ENCODE measurements at regions not wholly inside any gene's neighbourhood (a gene's known extent, or its start where the extent isn't known, plus 50 kb on each side); places are given as distances from the start of the nearest gene placed in this dataset.

- Histone ChIP-seq H3K27me3 (no peaks in the 10 kb centered on the region), H3K9me3 (no peaks in the 10 kb centered on the region), H3K4me1 (peaks cover 44% of the 10 kb centered on the region), H3K27ac (no peak overlapping the region), H3K36me3 (no peaks in the 10 kb centered on the region), H3K4me3 (no peak overlapping the region)
- TF ChIP-seq CTCF (IDR thresholded peaks at IDR 0.05) = no peak
- no peak for DNase-seq
- no peak for ATAC-seq
- intact Hi-C loops (cut with DNase I) = no loop called here
Observed at GRCh38 chr14:76922584-76922983, 96.4 kb downstream of the LRRC74A start.

- H3K27ac ChIP-seq = no peak overlapping the region
- no peak for TF ChIP-seq CTCF (IDR thresholded peaks at IDR 0.05)
- intact Hi-C loops (cut with DNase I) = no loop called here
- peaks cover 44% of the 10 kb centered on the region for H3K4me1 ChIP-seq
- H3K9me3 ChIP-seq = no peaks in the 10 kb centered on the region
- H3K4me3 ChIP-seq = no peak overlapping the region
- DNase-seq = no peak
- ATAC-seq = no peak
- H3K27me3 ChIP-seq = no peaks in the 10 kb centered on the region
- H3K36me3 ChIP-seq = no peaks in the 10 kb centered on the region
Observed at GRCh38 chr14:76922092-76922491, 95.9 kb downstream of the LRRC74A start.

- Histone ChIP-seq H3K27ac (no peak overlapping the region), H3K27me3 (no peaks in the 10 kb centered on the region), H3K4me1 (peaks cover 37% of the 10 kb centered on the region), H3K9me3 (no peaks in the 10 kb centered on the region), H3K4me3 (no peak overlapping the region), H3K36me3 (no peaks in the 10 kb centered on the region)
- intact Hi-C loops (cut with DNase I) = no loop called here
- ATAC-seq (no peak), DNase-seq (no peak)
- no peak for TF ChIP-seq CTCF (IDR thresholded peaks at IDR 0.05)
Observed at GRCh38 chr14:76921088-76921399, 94.8 kb downstream of the LRRC74A start.

GRCh38 chr14:76920331-76921087 lies 94.3 kb downstream of the LRRC74A start:
- Histone ChIP-seq H3K9me3 (no peaks in the 10 kb centered on the region), H3K27me3 (no peaks in the 10 kb centered on the region), H3K4me1 (peaks cover 37% of the 10 kb centered on the region), H3K4me3 (no peak overlapping the region), H3K36me3 (no peaks in the 10 kb centered on the region), H3K27ac (peak overlapping the region; percentile 88)
- intact Hi-C loops (cut with DNase I) = no loop called here
- ATAC-seq (no peak), DNase-seq (no peak)
- no peak for TF ChIP-seq CTCF (IDR thresholded peaks at IDR 0.05)

- no peak for ATAC-seq
- DNase-seq = no peak
- no peak overlapping the region for H3K4me3 ChIP-seq
- peaks cover 37% of the 10 kb centered on the region for H3K4me1 ChIP-seq
- no peak for TF ChIP-seq CTCF (IDR thresholded peaks at IDR 0.05)
- H3K9me3 ChIP-seq = no peaks in the 10 kb centered on the region
- H3K36me3 ChIP-seq = no peaks in the 10 kb centered on the region
- no peaks in the 10 kb centered on the region for H3K27me3 ChIP-seq
- peak overlapping the region; percentile 88 for H3K27ac ChIP-seq
- intact Hi-C loops (cut with DNase I) = loop anchor here (10.0 kb wide), 1 partner anchor 105 kb away; the partner anchor contains the start of gene IRF2BPL
Observed at GRCh38 chr14:76919431-76920330, 93.5 kb downstream of the LRRC74A start.

Measured in upper lobe of right lung (tissue), 1 donor.